Adrenal gland (tissue), 5 donors: ENCODE measurements at regions not wholly inside any gene's neighbourhood (a gene's known extent, or its start where the extent isn't known, plus 50 kb on each side); places are given as distances from the start of the nearest gene placed in this dataset.

Experiments used
- POLR2A ChIP-seq, 2 donors: fragments of 450-650 bp; IDR thresholded peaks; one replicate each; pipeline ENCODE4 v1.6.1; 2017; ENCODE audit warnings: antibody characterized with exemption in 2 of 2, mild to moderate bottlenecking in 2 of 2, moderate library complexity in 1 of 2
- TF ChIP-seq, protein P1 (sequence below), 6 experiments: fragments of 450-650 bp in 4 of 6; fragments of 200-600 bp in 2 of 6; sonication (generic) in 1 of 6; IDR thresholded peaks; 1 replicate in 5 of 6; 2 replicates in 1 of 6; pipeline versions ENCODE4 v1.5.1 to v1.8.0; 2016 to 2021; ENCODE audit warnings: antibody characterized with exemption in 6 of 6, mild to moderate bottlenecking in 2 of 6, moderate library complexity in 1 of 6
- donor health status: DM: no; HTN: no; CAD: no.

DNA sequence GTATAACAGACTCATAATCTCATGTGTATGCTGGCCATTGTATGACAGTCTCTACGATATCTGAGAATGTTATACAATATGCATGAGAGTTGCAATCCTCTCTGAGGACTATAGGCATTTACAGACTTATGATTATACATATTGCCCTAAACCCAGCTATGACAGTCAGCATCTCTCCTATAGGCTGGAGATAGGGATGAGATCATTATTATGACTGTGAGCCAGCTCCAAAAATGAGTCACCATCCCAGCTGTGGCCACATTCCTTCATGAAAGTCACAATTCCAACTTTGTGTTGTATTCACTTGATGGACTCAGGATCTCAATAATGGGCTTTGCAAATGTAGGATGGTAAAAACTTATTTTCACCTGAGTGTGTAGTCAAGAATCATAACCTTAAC, 1024.5 kb upstream of the AMELY start:
- no peak for TF ChIP-seq POLR2A (IDR thresholded peaks at IDR 0.05)
- TF ChIP-seq, protein P1, sequence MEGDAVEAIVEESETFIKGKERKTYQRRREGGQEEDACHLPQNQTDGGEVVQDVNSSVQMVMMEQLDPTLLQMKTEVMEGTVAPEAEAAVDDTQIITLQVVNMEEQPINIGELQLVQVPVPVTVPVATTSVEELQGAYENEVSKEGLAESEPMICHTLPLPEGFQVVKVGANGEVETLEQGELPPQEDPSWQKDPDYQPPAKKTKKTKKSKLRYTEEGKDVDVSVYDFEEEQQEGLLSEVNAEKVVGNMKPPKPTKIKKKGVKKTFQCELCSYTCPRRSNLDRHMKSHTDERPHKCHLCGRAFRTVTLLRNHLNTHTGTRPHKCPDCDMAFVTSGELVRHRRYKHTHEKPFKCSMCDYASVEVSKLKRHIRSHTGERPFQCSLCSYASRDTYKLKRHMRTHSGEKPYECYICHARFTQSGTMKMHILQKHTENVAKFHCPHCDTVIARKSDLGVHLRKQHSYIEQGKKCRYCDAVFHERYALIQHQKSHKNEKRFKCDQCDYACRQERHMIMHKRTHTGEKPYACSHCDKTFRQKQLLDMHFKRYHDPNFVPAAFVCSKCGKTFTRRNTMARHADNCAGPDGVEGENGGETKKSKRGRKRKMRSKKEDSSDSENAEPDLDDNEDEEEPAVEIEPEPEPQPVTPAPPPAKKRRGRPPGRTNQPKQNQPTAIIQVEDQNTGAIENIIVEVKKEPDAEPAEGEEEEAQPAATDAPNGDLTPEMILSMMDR (IDR thresholded peaks at IDR 0.05): no peak
